ENCODE measurements at regions not wholly inside any gene's neighbourhood (a gene's known extent, or its start where the extent isn't known, plus 50 kb on each side); places are given as distances from the start of the nearest gene placed in this dataset.

GRCh38 chr5:33267801-33268200 lies 173.0 kb upstream of the TARS1 start:
- TF ChIP-seq EZH2 (IDR thresholded peaks at IDR 0.05; ENCODE audit: insufficient read depth, poor library complexity, severe bottlenecking) = no peak
- no peak for TF ChIP-seq EZH2phosphoT487 (IDR thresholded peaks at IDR 0.05; ENCODE audit: insufficient read depth, low read depth)
